Stimulated activated CD4-positive, alpha-beta T cell treated with anti-CD3 and anti-CD28 coated beads, TNF-alpha, amount 100 ng/mL, for 24 hours (primary cell): ENCODE measurements at regions not wholly inside any gene's neighbourhood (a gene's known extent, or its start where the extent isn't known, plus 50 kb on each side); places are given as distances from the start of the nearest gene placed in this dataset.

ENCODE experiments used
- DNase-seq, 3 experiments: peaks; one replicate each; pipeline ENCODE4 v3.0.0-alpha.2; 2020; ENCODE audit warnings: low read depth in 3 of 3

- no peak for DNase-seq
These were observed 108.9 kb upstream of the THBS1 start for GRCh38 chr15:39471785-39472574.

- no peak for DNase-seq
These were observed 108.1 kb upstream of the THBS1 start for GRCh38 chr15:39472621-39473297.

GRCh38 chr15:39473298-39473947, 107.5 kb upstream of the THBS1 start:
- DNase-seq: no peak

- DNase-seq: no peak
These were observed 106.2 kb upstream of the THBS1 start for GRCh38 chr15:39474657-39475056.

- DNase-seq: no peak
These were observed 101.9 kb upstream of the THBS1 start for GRCh38 chr15:39478996-39479395.

- no peak for DNase-seq
These were observed 101.0 kb upstream of the THBS1 start for GRCh38 chr15:39479911-39480310.

GRCh38 chr15:39482459-39482858, 98.4 kb upstream of the THBS1 start:
- DNase-seq: no peak

- DNase-seq: no peak
These were observed 94.0 kb upstream of the THBS1 start for GRCh38 chr15:39486621-39487457.

GRCh38 chr15:39487458-39487735, 93.5 kb upstream of the THBS1 start:
- no peak for DNase-seq

- DNase-seq: no peak
These were observed 92.4 kb upstream of the THBS1 start for GRCh38 chr15:39488516-39488915.

GRCh38 chr15:39488961-39489360, 91.9 kb upstream of the THBS1 start:
- DNase-seq: no peak

GRCh38 chr15:39491115-39491885, 89.6 kb upstream of the THBS1 start:
- no peak for DNase-seq

GRCh38 chr15:39491886-39492490, 88.9 kb upstream of the THBS1 start:
- no peak for DNase-seq

GRCh38 chr15:39493424-39494067, 87.3 kb upstream of the THBS1 start:
- no peak for DNase-seq

- DNase-seq: no peak
These were observed 86.4 kb upstream of the THBS1 start for GRCh38 chr15:39494462-39494861.

- DNase-seq: no peak
These were observed 84.7 kb upstream of the THBS1 start for GRCh38 chr15:39495871-39496840.

GRCh38 chr15:39497016-39497758, 83.7 kb upstream of the THBS1 start:
- DNase-seq: no peak

- no peak for DNase-seq
These were observed 82.9 kb upstream of the THBS1 start for GRCh38 chr15:39497759-39498565.
